GM21526 (cell line): ENCODE measurements at regions not wholly inside any gene's neighbourhood (a gene's known extent, or its start where the extent isn't known, plus 50 kb on each side); places are given as distances from the start of the nearest gene placed in this dataset.
"Not testable (repeated sequence)": the region's sequence is repeated elsewhere in the genome, so short reads cannot be mapped to it uniquely, and the experiment has no call there.

ENCODE experiments used
- ATAC-seq: cut with Tn5 transposase; IDR thresholded peaks from one replicate; pipeline ENCODE4 v1.9.1; 2021; ENCODE audit warnings: moderate library complexity; ENCODE audit not compliant: unreplicated experiment, low FRiP score

GRCh38 chr1:143905214-143906179 is 66.3 kb downstream of the FAM72C start:
- not testable (repeated sequence) for ATAC-seq

DNA sequence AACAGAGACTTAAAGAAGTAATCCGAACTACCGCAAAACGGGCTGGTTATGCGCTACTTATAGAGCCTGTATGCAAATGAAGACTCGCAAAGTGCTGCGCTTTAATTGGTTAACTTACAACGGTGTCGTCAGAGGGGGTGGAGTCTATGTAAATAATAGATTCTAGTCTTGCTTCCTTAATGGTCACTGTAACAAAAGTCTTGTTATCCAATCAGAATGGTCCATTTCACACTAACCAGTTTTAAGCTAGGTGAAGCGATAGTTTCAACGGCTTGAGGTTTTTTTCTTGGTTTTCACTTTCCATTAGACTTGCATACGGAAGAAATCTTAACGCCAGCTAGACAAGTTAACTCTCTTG is 67.2 kb downstream of the FAM72C start:
- not testable (repeated sequence) for ATAC-seq

DNA sequence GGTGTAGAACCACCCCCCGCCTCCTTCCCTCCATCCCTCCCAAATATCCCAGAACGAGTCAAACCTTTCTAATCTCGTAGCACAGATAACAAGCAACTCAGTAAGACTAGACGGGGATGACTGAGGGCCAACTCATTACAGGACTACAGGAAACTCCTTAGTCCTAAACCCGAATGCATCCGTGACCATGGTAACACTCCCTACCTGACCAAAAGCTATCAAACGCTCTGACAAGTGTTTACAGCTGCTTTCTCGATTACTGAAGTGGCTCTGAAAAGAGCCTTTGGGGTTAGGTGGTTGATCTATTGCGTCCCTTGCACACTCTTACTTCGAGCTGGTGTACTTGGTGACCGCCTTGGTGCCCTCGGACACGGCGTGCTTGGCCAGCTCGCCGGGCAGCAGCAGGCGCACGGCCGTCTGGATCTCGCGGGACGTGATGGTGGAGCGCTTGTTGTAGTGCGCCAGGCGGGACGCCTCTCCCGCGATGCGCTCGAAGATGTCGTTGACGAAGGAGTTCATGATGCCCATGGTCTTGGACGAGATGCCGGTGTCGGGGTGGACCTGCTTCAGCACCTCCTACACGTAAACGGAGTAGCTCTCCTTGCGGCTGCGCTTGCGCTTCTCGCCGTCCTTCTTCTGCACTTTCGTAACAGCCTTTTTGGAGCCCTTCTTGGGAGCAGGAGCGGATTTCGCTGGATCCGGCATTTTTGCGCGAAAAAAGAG is 67.7 kb downstream of the FAM72C start:
- ATAC-seq, result not testable (repeated sequence)

- not testable (repeated sequence) for ATAC-seq
Measured at GRCh38 chr1:143896377-143896776, 75.4 kb downstream of the FAM72C start.

DNA sequence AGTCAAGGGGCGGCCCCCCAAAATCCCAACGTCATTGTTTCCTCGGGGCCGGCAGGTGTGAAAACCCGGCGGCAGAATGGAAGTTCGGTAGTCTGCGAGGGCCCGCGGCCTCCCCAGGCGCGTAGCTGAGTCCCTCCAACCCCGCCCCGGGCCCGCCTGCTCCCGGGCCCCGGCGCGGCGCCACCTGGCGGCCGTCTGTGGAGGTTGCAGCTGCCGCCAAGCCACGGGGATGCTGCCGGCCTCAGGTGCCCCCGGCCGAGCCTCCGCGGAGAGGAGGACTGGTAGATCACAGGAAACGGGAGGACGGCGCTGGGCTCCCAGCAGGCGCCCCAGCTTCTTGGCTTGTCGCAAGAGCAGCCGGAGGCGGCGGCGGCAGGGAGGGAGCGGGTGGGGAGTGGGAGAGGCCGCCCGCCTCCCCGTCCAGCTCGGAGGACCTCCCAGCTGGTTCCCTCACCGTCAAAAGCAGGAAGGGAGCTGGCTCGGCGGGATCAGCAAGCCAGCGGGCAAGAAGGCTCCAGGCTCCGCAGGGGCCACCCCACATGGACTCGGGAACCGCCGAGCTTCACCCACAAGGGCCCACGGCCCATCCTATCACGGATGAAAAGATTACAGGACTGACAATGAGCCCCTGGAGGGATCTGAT is 86.7 kb downstream of the FAM72C start:
- ATAC-seq, result peak; percentile 64

- peak; percentile 81 for ATAC-seq
Measured at GRCh38 chr1:143884532-143884931, 87.3 kb downstream of the FAM72C start.

DNA sequence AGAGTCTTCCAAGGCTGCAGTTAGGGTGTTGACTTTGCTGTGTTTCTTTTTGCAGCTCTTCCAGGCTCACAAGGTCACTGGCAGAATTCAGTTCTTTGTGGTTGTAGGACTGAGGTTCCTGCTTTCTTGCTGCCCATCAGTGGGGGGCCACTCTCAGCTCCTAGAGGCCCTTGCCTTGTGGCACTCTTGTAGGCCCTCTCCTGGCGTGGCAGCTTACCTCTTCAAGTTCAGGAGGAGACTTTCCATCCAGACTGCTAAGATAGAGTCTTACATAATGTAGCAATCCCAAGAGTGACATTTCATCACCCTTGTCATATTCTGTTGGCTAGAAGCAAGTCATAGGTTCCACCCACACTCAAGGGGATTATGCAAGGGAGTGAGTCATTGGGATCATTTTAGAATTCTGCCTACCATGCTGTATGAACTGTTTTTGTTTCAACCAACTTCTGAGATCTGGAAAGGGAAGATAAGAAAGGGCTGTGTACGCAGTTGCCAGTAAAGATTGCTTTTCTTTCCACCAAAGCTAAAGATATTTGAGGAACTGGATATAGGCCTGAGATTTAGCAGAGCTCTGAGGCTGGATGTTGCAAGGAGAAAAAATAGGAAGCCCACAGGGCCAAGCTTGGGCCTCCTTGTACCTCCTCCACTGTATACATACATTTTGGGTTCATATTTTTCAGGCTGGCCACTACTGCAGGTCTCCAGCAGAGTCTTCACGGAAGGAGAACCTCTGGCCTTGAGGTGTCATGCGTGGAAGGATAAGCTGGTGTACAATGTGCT is 91.8 kb downstream of the FAM72C start:
- ATAC-seq, result not testable (repeated sequence)

DNA sequence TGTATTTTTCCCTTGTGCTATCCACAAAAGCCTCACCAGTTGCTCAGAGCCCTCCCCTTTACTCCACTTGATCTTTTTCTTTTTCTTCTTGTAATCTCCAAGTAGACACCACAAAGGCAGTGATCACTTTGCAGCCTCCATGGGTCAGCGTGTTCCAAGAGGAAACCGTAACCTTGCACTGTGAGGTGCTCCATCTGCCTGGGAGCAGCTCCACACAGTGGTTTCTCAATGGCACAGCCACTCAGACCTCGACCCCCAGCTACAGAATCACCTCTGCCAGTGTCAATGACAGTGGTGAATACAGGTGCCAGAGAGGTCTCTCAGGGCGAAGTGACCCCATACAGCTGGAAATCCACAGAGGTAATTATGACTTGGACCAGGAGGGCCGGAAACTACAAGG is 95.8 kb downstream of the FAM72C start:
- ATAC-seq, result not testable (repeated sequence)

- ATAC-seq, result not testable (repeated sequence)
Measured at GRCh38 chr1:143874625-143875024, 97.2 kb downstream of the FAM72C start.

DNA sequence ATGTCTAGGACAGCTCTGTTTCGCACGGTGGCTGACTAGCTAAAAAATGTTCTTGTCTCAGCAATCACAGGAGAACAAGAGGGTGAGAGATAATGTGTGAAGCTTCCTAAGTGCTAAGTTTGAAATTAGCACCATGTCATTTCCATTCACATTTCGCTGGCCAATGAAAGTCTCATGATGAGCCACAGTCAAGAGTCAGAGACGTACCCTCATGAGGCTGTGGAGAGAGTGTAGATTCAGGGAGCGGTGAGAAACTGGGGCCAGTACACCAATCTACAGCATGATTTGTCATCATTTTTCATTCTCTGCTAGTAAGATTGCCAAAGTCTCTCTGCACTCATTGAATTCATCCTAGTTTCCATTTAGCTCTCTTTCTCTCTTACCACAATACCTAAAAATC is 98.1 kb downstream of the FAM72C start:
- ATAC-seq, result not testable (repeated sequence)

DNA sequence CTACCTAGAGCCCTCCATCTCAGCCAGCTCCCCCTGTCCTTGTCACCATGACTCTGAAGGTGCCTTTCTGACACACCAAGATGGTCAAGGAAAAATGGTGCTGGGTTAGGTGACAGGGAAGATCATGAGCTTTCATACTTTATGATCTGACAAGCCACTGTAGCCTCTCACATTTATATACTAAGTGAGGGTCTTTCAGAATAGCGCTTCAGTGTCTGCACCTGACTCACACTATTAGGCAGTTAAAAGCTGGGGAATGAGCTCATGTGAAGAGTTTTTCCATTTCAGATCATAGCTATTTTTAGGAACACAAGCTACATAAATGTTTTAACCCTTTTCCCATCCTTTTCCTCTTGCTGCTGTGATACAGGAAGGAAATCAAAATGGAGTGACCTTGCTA is 101.4 kb downstream of the FAM72C start:
- ATAC-seq, result not testable (repeated sequence)

DNA sequence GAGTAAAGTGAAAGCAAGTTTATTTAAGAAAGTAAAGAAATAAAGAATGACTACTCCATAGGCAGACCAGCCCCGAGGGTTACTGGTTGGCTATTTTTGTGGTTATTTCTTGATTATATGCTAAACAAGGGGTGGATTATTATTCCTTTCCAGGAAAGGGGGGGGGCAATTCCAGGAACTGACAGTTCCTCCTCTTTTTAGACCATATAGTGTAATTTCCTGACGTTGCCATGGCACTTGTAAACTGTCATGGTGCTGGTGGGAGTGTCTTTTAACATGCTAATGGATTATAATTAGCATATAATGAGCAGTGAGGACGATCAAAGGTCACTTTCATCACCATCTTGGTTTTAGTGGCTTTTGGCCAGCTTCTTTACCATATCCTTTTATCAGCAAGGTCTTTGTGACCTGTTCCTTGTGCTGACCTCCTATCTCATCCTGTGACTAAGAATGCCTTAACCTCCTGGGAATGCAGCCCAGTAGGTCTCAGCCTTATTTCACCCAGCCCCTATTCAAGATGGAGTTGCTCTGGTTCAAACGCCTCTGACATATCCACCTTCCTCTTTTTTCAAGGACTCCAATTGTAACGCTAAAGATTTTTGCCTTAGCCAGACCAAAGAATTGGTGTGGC is 104.1 kb downstream of the FAM72C start:
- ATAC-seq, result not testable (repeated sequence)

DNA sequence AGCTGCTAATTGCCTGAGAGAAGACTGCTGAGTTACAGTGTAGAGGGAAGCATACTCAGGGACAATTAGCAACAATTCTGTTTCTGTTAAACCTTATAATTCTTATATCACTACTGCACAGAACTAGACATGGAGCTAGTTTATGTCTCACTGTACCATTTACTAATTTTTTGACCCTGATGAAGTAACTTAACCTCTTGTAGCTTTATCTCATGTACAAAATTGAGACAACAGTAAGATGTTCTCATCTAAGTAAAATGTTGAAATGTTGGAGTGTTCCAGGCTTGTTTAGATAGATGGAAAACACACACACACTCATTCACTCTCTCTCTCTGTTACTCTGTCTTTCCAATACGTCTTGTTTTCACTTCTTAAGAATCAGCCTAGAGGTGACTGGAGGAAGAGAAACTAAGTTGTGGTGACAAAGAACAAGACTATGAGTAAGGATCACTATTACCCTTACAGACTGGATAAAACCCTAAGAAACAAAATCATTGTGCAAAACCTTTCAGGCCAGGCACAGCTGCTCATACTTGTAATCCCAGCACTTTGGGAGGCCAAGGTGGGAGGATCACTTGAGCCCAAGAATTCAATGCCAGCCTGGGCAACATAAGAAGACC is 107.8 kb downstream of the FAM72C start:
- ATAC-seq, result not testable (repeated sequence)

GRCh38 chr1:143862722-143863121 is 109.1 kb downstream of the FAM72C start:
- ATAC-seq, result not testable (repeated sequence)

- not testable (repeated sequence) for ATAC-seq
Measured at GRCh38 chr1:143861306-143861705, 110.5 kb downstream of the FAM72C start.

- not testable (repeated sequence) for ATAC-seq
Measured at GRCh38 chr1:143855867-143856266, 115.9 kb downstream of the FAM72C start.

DNA sequence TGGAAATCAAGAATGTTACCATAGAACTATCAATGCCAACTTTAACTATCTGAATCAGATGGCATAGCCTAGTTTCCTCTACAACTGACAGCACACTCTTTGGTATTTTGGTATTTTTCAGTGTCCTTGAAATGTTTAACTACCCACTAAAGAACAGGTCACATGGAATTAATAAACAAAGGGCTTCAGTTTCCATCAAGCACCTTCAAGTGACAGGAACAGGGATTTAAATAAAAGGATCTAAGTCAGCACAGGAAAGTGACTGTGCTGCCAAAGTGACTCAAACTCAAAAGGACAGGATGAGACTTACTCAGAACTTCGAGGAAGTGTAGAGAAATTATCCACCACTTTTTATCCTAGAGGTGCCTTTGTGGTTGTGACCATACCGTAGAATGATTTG is 117.7 kb downstream of the FAM72C start:
- ATAC-seq, result not testable (repeated sequence)

- ATAC-seq, result not testable (repeated sequence)
Measured at GRCh38 chr1:143850637-143851036, 121.1 kb downstream of the FAM72C start.

- not testable (repeated sequence) for ATAC-seq
Measured at GRCh38 chr1:143848859-143849258, 122.9 kb downstream of the FAM72C start.
